Endothelial cell of umbilical vein (primary cell): ENCODE measurements at regions not wholly inside any gene's neighbourhood (a gene's known extent, or its start where the extent isn't known, plus 50 kb on each side); places are given as distances from the start of the nearest gene placed in this dataset.

ENCODE experiments used
- EZH2 ChIP-seq: IDR thresholded peaks from 2 replicates; pipeline ENCODE4 v1.6.1; 2012; ENCODE audit warnings: borderline replicate concordance, low read depth, mild to moderate bottlenecking, moderate library complexity, low read length, inconsistent platforms; ENCODE audit not compliant: severe bottlenecking
- FOS ChIP-seq: IDR thresholded peaks from 2 replicates; pipeline ENCODE4 v1.6.1; 2011; ENCODE audit warnings: mild to moderate bottlenecking, low read length, moderate library complexity, borderline replicate concordance; ENCODE audit not compliant: insufficient read depth
- GATA2 ChIP-seq: IDR thresholded peaks from 2 replicates; pipeline ENCODE4 v1.7.0; 2011; ENCODE audit warnings: low read depth, mild to moderate bottlenecking, moderate library complexity, mixed read lengths, low read length; ENCODE audit not compliant: insufficient read length, insufficient read depth
- POLR2A ChIP-seq: IDR thresholded peaks from 2 replicates; pipeline ENCODE4 v1.6.1; 2012; ENCODE audit warnings: low read depth, mild to moderate bottlenecking, control low read depth, low read length
- POLR2AphosphoS5 ChIP-seq: IDR thresholded peaks from 2 replicates; pipeline ENCODE4 v1.6.1; 2012; ENCODE audit warnings: low read depth, mild to moderate bottlenecking, control low read depth, low read length, moderate library complexity; ENCODE audit not compliant: insufficient read depth
- TF ChIP-seq, protein P1 (sequence below), 2 donors: IDR thresholded peaks; 1 replicate in 1 of 2; 2 replicates in 1 of 2; pipeline ENCODE4 v1.5.1; 2011; ENCODE audit warnings: low read length in 2 of 2, mild to moderate bottlenecking in 2 of 2, moderate library complexity in 2 of 2, control low read depth in 1 of 2, inconsistent platforms in 1 of 2, low read depth in 1 of 2; ENCODE audit not compliant: insufficient read depth in 1 of 2; ENCODE audit errors: extremely low read depth in 1 of 2
- TF ChIP-seq, protein P2 (sequence below): IDR thresholded peaks from 2 replicates; pipeline ENCODE4 v1.6.1; 2011; ENCODE audit not compliant: insufficient read depth, insufficient read length

DNA sequence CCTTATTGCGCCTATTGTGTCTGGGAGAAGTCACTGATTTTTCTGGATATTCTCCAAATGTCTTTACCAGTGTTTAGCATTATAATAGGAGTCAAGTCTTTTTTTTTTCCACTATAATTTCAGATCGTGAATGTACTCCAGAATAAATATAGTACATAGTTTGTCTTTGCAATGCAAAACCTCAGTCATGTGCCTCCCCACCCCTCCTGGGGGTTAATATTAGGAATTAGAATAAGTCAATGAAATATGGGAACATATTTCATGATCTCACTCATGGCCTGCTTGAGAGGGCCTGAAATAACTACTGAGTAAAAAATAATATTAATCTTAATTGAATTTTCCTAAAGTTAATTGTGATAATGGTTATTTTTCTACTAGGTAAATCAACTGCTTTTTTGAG, 79.0 kb upstream of the TMEM170B start:
- TF ChIP-seq, protein P1, sequence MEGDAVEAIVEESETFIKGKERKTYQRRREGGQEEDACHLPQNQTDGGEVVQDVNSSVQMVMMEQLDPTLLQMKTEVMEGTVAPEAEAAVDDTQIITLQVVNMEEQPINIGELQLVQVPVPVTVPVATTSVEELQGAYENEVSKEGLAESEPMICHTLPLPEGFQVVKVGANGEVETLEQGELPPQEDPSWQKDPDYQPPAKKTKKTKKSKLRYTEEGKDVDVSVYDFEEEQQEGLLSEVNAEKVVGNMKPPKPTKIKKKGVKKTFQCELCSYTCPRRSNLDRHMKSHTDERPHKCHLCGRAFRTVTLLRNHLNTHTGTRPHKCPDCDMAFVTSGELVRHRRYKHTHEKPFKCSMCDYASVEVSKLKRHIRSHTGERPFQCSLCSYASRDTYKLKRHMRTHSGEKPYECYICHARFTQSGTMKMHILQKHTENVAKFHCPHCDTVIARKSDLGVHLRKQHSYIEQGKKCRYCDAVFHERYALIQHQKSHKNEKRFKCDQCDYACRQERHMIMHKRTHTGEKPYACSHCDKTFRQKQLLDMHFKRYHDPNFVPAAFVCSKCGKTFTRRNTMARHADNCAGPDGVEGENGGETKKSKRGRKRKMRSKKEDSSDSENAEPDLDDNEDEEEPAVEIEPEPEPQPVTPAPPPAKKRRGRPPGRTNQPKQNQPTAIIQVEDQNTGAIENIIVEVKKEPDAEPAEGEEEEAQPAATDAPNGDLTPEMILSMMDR (IDR thresholded peaks at IDR 0.05; ENCODE audit: extremely low read depth in 1 of 2, insufficient read depth in 1 of 2, low read depth in 1 of 2, low read length in 2 of 2), result no peak
- TF ChIP-seq, protein P2, sequence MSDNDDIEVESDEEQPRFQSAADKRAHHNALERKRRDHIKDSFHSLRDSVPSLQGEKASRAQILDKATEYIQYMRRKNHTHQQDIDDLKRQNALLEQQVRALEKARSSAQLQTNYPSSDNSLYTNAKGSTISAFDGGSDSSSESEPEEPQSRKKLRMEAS, result no peak
- TF ChIP-seq POLR2AphosphoS5 (no peak), EZH2 (no peak), POLR2A (no peak), GATA2 (no peak), FOS (no peak)
